ENCODE measurements at regions not wholly inside any gene's neighbourhood (a gene's known extent, or its start where the extent isn't known, plus 50 kb on each side); places are given as distances from the start of the nearest gene placed in this dataset.
A peak's percentile ranks its signal among the peaks of the same experiment; 100 is the strongest.
"Not testable (repeated sequence)": the region's sequence is repeated elsewhere in the genome, so short reads cannot be mapped to it uniquely, and the experiment has no call there.

DNA sequence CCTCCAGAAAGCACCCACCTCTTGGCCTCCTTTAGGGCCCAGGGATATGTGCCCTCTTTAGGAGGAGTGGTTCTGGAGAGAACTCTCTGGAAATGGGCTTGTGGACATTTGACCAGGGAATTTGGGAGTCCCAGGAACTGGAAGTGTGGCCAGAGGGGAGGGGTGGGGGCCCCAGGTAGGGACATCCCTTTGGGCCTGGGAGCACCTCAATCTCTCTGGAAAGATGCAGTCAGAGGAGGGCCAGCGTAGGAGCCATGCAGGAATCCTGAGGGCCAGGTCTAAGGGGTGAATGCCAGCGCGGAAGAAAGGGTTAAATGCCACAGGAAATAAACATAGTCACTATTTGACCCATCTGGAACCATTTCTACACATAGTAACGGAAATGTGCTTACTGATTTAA lies 50.3 kb upstream of the ITGA11 start:
- no peak for DNase-seq (ENCODE audit: low spot score)

DNA sequence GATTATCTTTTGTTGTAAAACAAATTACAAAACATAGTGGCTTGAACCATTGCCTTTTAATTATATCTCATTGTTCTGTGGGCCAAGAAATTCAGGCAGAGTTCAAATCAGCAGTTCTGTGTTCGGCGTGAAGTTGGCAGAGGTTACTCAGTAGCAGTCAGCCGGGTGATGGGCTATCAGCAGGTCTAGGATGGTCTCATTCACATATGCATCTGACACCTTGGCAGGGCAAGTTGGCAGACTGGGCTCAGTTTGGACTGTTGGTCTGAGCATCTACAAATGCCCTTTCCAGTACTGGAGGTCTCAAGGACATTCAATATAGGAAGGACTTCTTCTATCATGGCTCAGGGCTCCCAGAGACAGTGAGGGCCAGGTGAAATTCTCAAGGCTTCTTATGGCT lies 51.2 kb upstream of the ITGA11 start:
- no peak for DNase-seq (ENCODE audit: low spot score)

DNA sequence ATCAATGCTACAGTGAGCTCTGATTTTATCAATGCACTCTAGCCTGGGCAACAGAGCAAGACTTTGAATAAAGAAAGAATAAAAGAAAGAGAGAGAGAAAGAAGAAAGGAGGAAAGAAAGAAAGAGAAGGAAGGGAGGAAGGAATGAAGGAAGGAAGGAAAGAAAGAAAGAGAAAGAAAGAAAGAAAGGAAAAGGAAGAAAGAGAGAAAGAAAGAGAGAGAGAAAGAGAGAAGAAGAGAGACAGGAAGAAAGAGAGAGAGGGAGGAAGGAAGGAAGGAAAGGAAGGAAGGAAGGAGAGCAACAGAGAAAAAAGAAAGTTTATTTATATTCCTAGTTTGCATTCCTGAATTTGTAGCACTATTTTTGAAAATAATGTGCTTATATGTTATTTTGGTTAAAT lies 52.3 kb upstream of the ITGA11 start:
- no peak for DNase-seq (ENCODE audit: low spot score)

DNA sequence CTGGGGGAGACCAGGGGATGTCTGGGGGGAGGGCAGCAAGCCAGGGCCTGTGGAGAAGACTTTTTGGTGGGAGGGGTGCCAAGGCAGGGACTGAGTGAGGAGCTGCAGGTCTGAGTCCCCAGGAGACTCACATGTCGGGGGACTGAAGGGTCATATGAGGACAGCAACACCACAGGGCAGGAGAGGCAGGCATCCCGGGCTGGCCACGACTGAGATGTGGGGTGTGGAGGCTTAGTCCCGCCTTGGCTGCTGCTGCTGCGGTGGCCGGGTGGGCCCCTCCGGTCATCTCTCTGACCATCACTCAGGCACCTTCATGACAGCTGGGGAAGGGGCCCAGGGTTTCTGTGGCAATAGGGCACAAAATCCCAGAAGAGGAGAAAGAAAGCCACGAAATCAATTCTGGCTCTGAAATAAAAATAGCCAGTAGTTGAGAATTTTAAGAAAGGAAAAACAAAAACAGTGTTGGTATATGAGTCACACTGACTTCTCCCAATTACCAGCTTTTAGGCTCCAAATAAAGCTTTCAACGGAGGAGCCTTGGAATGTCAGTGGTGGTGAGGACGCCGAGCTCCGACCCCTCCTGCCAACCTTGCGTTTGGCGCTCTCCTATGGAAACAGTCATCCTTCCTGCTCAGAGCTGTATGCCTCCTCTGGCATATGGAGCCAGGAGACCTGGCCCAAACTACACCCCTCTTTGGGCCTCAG lies 52.9 kb upstream of the ITGA11 start:
- no peak for DNase-seq (ENCODE audit: low spot score)

DNA sequence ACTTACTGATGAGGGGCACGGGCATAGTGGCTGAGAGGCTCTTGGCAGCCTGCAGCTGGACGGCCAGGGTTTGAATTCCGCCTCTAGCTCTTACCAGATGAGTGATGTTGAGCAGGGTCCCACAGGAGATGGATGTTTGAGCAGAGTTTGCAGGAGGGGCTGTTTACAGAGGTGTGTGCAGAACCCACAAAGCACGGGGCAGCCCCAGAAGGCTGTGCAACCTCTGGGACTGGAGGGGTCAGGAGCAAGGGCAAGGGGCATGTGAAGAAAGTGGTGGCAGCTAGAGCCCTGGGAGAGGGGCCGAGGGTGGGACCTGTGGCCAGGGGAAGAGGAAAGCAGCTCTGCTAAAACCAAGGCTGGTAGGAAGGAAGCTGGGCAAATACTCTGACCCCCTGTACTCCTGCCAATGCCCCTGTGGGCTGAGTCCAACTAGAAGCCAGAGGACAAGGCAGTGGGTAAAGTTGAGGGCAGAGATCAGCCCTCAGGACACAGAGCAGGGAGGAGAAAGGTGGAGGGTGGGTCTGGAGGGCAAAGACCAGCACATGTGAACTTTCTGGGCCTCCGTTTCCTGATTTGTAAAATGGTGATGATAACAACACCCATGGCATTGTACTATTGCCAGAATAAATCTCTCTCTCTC lies 53.9 kb upstream of the ITGA11 start:
- no peak for DNase-seq (ENCODE audit: low spot score)

DNA sequence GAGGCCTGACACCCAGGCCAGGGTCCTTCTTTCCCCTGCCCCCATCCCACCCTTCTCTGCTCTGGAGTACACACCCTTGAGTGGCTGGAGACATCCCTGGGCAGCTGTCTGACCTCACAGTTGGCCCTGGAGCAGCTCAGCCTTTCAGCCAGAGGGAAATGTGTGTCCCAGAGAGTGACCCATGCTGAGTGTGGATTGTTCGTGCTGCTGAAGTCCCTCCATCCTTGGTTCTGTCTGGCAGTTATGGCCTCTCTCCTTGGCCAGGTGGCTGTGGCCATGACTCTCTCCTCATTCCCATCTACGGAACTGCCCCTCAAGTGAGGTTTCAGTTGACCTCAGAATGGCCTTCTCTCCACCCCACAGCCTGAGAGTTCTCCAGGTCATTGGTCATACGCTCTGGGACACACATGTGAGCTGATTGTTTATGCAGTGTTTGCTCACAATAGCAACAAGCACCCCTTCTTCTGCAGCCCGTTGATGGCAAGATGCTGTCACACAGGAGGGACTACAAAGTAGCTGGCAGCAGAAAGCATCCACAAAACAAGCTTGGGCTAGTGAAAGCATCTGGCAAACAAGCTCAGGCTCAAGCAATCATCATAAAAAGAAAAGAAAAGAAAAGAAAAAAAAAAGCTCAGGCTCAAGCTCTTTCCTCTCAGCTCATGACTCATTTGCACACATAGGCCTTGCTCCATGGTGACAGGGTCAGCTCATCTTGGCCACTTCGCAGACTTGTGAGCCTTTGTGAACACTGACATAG lies 55.3 kb upstream of the ITGA11 start:
- peak; percentile 4 for DNase-seq (ENCODE audit: low spot score)

DNA sequence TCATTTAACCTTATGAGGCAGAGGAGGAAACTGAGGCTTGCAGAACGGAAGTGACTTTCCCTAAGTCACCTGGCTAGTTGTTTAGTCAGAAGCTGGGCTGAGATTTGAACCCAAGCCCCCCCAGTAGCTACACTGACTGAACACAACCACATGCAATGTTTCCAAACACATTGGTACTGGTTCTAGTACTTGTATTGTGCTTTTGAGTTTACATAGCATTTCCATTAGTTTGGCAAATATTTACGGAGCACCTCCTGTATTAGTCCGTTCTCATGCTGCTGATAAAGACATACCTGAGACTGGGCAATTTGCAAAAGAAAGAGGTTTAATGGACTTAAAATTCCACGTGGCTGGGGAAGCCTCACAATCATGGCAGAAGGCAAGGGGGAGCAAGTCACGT lies 56.3 kb upstream of the ITGA11 start:
- DNase-seq (ENCODE audit: low spot score) = no peak

DNA sequence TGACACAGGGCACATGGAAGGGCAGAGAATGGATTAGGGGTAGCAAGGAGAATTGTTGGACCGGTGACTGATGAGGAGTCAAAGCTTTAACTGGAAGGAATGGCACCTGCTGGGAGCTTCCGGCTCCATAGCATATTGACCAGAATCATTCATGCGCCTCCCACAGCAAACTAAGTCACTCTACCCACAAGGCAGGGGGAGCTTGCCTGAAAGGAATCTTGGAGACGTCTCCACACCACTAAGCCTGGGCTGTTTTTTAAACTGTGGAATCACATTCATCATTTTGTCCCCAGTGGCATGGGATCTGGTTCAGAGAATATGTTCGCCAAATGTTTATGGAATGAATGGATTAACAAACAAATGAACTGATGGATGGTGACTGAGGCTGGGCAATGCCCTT lies 57.0 kb upstream of the ITGA11 start:
- DNase-seq (ENCODE audit: low spot score) = no peak

DNA sequence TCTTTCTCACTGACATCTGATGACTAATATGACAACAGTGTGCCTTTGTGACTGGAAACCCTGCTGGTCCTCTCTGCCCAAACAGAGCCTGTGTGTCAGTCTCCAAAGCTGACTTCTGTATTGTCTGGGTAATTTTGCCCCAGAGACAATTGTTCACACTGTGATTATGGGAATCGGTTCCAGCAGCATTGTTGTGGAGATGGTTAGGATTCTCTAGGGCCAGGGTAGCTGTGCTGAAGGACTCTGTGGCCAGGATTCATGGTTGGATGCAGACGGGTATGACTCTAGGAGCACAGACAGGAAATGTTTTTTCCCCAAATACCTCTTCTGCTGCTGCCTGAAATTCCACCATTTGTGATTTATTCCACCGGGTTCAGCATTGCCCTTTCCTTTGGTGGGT lies 57.5 kb upstream of the ITGA11 start:
- no peak for DNase-seq (ENCODE audit: low spot score)

DNA sequence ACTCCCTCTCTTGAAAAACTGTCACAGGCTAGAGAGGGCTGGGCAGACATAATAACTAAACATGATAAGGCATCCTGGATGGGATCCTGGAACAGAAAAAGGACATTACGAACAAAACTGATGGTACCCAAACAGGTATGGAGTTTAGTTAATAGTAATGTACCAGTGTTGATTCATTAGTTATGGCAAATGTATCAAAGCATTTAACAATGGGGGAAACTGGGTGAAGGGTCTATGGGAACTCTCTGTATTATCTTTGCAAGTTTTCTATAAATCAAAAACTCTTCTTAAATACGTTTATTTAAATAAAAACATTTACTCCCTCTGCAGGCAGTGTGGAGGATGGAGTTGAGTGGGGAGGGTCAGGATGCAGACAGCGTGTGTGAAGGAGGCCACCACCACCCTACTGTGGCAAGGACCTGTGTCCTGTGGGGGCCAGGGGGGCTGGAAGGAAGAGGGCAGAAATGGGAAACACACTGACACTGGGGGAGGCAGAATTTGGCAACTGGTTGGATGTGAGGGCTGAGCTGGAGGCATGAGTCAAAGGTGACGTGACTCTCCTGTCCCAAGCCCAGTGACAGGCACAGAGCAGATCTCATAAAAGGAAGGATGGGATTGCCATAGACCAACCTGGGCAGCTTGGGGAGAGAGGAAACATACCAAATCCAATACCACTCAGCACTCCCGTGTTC lies 59.6 kb upstream of the ITGA11 start:
- no peak for DNase-seq (ENCODE audit: low spot score)

DNA sequence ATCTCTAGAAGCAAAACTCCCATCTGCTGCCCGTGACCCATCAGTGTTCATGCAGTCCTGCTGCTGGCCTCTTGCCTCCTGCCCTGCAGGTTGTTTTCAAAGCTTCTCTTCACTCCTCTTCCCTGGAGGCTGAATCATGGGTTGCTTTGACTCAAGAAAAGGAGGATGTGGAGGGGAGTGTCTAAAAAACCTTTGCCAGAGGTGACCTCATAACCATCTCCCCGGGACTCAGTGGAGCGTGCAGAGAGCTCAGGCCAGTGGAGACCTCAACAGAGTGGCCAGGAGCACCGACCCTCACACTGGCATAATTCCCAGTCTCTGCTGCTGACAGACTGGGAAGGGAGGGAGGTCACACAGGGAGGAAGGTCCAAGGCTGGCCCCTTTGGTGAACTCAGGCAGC lies 60.9 kb upstream of the ITGA11 start:
- no peak for DNase-seq (ENCODE audit: low spot score)

DNA sequence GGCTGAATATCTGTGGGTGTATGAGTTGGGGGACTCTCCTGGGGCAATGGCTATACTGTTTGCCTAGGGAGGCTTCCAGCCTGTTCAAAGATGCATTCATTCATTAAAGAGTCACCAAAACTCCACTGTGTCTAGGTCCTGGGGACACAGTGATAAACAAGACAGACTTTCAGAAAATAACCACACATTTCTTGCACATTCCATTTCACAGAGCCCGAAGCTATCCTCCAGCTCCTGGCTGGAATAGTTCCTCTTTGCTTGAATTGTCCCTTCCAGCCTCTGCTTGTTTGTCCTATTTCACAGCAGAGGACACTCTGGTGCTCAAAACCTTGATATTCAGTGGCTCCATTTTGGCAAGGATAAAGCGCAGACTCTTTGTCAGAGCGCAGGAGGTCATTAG lies 61.7 kb upstream of the ITGA11 start:
- DNase-seq (ENCODE audit: low spot score) = no peak

DNA sequence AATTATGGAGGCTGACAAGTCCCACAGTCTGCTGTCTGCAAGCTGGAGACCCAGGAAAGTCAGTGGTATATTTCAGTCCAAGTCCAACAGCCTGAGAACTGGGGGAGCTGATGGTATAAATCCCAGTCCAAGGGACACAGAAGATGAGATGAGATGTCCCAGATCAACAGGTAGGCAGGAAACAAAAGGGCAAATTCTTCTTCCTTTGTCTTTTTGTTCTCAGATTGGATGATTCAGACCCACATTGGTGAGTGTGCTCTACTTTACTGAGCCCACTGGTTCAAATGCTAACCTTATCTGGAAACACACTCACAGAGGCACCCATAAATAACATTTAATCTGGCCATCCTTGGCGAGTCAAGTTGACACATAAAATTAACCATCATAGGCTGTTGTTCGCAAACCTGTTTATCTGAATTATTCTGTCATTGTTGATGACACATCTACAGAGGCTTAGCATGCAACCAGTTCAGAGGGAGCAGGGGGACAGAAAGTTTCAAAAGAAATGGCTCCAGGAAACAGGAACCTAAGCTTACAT lies 62.7 kb upstream of the ITGA11 start:
- DNase-seq (ENCODE audit: low spot score) = no peak

DNA sequence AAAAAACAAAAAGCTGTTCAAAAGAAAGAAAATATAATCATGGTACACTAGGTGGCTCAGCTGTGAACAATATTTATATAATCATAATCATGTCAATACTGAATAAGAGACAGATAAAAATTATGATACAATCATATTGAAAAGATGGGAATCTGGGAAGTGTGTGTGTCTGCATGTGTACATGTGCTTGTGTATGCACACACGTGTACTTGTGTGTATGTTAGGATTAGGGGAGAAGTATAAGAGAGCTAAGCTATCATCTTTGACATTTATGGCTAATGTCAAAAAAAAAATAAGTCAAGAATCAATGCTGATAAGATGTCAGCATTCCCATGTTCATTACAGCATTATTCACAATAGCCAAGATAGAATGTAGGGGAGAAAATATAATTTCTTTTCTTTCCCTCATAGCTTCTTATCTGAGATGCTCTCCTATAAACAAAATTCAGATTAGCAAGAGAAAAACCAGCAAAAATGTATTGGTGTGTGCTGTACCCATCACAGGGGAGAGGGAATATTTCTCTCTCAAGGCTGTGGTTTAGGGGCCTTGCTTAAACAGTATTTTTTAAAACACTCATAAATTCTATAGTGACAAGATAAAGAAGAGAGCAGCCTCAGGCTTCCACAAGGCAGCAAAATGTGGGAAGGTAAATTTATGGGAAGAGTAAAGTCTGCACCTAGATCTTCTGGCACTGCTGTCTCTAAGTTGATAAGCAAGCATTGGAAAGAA lies 63.4 kb upstream of the ITGA11 start:
- no peak for DNase-seq (ENCODE audit: low spot score)

DNA sequence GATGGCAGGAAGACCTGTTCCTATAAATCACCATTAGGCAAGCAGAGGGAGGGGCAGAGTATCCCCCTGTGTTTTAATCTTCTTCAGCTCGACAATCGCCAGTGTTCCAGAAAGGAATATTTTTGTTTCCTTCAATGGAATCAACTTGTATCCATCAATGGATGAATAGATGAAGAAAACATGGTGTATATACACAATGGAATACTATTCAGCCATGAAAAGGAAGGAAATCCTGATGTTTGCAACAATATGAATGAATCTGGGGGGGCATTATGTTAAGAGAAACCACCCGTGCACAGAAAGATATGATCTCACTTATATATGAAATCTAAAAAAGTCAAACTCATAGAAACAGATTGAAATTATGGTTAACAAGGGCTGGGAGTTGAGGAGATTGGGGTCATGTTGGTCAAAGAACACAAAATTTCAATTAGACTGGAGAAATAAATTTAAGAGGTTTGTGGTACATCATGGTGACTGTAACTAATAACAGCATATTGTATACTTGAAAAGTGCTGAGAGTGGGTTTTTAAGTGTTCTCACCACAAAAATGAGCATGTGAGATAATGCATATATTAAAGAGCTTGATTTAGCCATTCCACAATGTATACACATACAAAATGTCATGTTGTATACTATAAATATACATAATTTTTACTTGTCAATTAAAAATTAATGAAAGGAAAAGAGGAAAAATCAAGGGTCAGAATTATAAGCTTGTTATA lies 64.2 kb upstream of the ITGA11 start:
- DNase-seq (ENCODE audit: low spot score) = no peak

DNA sequence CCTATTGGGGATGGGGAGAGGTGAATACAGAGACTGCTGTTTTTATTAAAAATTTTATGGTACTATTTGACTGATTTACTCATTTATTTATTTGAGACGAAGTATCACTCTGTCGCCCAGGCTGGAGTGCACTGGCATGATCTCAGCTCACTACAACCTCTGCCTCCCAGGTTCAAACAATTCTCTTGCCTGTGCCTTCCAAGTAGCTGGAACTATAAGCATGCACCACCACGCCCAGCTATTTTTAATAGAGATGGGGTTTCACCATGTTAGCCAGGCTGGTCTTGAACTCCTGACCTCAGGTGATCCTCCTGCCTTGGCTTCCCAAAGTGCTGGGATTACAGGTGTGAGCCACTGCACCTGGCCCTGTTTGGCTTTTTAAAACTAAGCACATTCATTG lies 64.8 kb upstream of the ITGA11 start:
- DNase-seq (ENCODE audit: low spot score) = not testable (repeated sequence)

DNA sequence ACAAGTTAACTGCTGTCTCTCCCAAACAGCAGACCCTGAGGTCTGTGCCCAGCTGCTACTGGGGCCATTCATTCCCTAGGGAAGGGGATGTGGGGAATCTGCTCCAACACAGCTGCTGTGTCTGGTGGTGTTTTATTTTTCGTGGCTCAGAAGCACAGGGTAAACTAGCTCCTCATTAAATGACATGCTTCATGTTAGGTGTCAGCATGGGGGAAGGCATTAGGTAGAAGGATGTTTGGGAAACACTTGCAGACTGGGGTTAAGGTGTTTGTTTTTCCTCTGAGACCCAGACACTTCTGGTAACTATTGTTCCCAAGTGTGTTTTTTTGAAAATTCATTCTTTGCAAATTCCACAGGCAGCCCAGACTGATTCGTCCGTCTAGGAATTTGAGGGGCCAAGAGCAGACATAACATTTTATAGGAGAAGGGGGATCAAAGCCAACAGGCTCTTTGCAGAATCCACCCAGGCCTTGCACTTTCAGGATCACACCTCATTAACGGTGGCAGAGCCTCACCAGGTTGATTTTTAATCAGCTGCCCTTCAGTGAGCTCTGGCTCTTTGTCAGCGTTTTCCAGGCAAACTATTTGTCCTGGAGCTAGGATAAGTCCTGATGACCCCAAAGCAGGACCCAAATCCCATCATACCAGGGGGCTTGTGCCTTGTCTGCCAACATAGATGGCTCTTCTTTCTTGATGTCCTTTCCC lies 65.4 kb upstream of the ITGA11 start:
- no peak for DNase-seq (ENCODE audit: low spot score)

DNA sequence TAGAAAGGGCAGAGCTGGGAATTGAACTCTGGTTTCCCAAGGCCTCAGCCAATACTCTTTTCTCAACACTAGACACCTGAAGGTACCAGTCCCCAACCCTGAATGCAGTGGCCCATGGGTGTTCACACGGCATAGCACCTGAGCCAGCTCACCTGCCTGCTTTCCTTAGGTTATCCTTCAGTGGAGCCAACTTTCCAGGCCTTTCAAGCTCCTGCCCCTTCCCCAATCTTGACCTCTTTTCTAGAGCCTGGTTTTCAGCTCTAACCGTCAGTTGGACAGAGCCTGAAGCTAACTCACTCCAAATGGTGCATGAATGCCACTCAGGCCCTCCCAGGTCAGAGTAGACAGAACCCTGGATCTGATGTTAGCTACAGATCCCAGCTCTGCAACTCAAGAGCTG lies 66.1 kb upstream of the ITGA11 start:
- no peak for DNase-seq (ENCODE audit: low spot score)

DNA sequence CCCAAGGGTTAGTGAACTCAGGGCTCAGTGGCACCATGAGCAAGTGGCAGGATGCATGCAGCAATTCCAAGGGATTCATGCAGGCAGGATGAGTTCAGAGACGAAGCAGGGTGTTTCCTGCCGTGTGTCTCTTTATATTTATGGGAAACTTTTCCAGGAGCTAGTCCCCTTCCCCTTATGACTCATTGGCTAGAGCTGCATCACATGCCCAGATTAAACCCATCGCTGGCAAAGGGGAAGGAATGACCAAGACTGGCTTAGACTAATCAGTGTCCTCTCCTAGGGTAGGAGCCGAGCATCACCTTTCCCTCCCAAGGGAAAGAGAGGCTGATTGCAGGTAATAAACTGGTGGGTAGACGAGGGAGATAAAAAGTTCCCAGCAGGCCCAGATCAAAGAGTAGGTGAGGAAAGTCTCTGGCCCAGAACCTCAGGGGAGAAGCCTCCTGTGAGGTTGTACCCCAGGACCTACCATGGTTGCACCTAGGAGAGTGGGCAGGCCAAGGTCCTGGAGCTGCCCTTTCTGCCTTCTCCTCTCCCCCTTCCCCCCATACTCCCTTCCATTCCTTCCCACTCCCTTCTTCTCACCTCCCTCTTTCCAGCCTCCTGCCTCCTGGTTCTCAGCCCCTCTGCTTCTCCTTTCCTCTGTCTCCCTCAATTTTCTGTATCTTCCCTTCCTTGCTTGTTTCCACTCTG lies 67.8 kb upstream of the ITGA11 start:
- DNase-seq (ENCODE audit: low spot score) = no peak

All from RKO (cell line).